SKM-1 (cell line): ENCODE measurements at regions not wholly inside any gene's neighbourhood (a gene's known extent, or its start where the extent isn't known, plus 50 kb on each side); places are given as distances from the start of the nearest gene placed in this dataset.
"Not testable (repeated sequence)": the region's sequence is repeated elsewhere in the genome, so short reads cannot be mapped to it uniquely, and the experiment has no call there.

Source experiments
- DNase-seq: peaks from one replicate; lab custom pipeline; 2025; ENCODE audit not compliant: unreplicated experiment; lab: John Stamatoyannopoulos, UW

DNA sequence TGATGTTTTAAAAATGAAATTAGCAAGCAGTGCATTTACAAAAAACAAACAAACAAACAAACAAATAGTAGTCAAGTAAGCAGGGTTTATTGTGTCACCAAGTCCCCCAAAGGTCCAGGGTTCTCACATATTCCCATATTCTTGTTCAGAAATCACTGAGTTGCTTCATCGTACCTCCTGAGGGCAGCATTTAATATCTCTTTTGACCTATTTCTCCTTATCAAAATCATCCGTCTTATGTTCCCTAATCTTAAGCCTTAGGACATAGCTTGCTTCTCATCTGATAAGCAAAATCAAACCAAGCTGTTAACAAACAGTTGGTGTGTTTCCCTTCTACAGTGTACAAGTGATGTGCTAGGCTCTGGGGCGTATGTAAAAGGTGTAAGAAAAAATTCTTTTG is 109.5 kb upstream of the MAN2A1 start:
- DNase-seq, result no peak

DNA sequence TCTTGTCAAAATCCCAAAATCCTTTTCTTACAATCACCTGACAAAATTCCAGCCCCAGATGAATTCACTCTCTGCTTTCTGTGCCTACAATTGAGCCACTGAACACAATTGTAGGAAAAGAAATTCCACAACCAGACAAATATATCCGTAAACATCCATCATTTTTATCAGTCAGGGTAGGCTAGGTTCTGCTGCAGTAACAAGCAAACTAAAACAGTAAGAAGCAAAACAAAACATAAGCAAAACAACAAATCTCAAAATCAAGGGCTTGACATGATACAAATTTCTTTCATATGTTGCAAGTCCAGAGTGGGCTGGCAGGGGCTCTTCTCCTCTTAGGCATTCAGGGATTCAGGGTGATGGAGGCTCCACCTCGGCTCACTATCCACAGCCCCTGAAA is 114.2 kb upstream of the MAN2A1 start:
- DNase-seq, result no peak

DNA sequence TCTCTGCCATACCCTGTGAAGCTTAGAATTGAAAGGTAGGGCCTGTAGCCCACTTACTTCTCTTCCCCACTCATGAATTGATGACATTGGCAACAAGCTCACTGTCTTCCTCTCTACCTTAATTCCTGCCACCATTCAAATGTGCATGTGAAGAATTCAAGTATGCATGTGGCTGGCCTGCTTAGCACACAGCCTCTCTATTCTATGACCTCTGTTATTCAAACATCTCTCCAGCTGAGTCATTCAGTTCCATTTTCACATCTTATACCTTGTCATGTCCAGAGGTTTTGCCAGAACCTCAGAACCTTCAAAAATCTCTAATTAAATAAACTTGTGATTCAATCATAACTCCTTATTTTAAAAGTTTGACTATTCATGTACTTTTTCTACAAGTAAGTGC is 114.7 kb upstream of the MAN2A1 start:
- DNase-seq, result no peak

DNA sequence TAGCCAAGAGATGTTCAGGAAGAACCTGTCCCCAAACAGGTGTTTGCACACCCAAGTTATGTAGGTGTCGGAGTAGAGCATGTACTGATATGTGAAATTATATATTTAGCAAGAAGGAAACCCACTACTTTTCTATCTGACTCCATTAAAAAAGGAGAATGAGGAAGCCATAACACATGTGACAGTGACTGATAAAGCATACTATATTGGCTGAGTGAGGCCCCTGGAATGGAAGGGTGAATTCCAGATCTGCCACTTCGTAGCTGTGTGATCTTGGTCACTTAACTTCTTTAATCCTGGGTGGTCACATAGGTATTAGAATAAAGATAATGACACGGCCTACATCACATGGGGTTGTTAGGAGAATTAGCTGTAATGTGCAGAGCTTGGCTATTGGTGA is 116.0 kb upstream of the MAN2A1 start:
- DNase-seq, result no peak

DNA sequence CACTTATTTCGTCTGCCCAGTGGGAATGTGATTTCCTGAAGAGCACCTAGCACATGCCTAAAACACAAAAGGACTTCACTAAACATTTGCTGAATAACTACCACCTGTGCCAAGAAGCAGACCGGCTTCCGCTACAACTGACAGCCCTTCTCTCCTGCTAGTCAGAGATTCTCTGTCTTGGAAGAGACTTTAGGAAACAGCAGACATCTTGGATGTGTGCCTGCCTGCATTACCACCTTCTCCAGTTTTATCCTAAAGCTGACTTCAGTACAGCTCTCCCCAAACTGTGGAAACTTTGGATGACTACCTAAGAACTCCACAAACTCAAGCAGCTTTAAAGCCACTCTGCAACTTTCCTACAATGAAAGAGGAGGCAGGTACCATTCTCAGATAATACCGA is 116.5 kb upstream of the MAN2A1 start:
- DNase-seq, result no peak

DNA sequence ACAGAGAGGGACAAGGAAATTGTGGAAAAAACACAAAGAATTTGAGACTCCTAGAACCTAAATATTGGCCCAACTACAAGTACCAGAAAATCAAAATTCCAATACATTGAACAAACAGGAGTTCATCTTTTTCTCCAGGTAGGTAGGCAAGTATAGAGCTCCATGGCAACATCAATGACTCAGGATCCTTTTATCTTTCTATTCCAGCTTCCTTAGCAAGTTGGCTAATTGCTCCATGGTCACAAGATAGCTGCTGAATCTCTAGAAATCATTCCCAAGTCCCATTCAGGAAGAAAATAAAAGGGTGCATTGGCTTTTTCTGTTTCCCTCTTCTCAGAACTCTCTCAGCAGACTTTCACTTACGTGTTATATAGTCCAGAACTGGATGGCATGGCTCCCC is 117.9 kb upstream of the MAN2A1 start:
- DNase-seq, result no peak

DNA sequence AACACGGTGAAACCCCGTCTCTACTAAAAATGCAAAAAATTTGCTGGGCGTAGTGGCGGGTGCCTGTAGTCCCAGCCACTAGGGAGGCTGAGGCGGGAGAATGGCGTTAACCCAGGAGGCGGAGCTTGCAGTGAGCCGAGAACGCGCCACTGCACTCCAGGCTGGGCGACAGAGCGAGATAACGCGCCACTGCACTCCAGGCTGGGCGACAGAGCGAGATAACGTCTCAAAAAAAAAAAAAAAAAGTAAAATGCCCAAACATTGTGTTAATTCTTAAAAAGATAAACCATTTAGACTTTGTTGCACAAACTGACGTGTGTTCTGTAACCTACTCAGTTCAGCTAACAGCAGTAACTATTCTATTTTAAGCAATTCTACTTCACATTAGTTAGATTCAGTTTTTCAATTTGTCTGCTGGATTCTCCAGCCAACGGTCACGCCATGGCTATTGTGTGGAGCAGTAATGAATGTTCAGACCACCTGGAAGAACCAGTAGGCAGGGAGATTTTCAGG is 119.3 kb upstream of the MAN2A1 start:
- DNase-seq, result no peak

DNA sequence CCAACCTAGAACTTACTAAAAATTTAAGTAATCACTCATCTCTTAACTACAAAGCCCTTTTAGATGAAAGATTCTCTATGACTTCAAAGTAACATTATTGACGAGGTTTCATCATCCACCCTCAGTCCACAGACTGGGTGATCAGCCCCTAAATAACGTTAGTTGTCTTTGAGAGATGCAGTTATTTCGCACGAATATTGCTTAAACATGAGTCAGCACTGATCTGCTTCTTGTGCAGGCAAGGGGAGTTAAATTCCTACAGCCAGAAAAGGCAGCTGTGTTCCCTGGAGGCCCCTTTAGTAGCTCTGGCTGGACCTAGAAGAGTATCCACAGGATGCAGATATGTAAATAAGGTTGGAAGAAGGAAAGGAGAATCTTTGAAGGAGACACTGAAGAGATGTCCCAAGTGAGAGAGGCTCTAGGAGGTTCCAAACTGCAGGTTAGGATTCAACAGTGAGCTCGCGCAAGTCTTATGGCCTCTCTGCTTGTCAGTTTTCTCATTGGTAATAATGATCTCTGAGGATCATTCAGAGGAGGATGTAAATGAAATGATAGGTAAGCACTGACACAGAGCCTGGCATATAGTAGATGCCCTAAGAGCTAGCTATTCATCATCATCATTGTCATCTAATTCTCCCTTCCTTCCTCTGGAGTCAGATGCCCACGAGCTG is 122.2 kb upstream of the MAN2A1 start:
- DNase-seq, result no peak

DNA sequence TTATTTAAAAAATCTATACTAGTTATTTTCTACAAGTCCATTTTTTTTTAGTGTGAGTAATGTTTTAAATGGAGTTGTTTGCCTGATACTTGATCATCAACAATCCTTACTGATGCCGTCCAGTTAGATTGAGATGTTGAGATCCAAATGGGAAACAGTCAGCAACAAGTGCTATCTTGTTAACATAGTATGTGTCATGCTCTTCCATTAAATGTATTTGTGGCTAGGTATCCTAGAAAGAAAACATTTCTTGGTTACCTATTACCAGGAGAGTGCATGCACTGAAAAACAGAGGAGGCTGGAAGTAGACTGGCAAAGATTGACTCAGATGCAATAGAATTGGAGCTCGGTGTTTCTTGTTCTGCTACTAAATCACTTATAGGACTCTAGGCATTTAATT is 123.4 kb upstream of the MAN2A1 start:
- DNase-seq, result no peak

DNA sequence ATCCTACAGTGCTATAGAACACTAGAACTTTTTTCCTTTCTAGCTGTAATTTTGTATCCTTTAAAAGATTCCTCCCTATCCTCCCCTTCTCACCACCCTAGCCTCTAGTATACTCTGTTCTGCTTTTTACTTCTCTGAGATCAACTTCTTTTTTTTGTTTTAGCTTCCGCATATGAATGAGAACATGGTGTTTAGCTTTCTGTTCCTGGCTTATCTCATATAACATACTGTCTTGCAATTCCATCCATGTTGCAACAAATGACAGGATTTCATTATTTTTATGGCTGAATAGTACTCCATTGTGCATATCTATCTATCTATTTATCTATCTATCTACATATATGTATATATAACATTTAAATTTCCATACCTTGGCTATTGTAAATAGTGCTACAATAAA is 126.0 kb upstream of the MAN2A1 start:
- no peak for DNase-seq

DNA sequence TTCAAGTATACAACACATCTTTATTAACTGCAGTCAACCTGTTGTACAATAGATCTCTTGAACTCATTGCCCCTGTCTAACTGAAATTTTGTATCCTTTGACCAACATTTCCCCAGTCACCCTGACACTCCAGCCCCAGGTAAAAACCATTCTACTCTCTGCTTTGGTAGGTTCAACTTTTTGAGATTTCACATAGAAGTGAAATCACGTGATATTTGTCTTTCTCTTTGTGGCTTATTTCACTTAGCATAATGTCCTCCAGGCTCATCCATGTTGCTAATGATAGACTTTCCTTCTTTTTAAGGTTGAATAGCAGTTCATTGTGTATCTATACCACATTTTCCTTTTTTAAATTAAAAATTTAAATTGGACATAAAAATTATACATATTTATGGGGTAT is 126.5 kb upstream of the MAN2A1 start:
- DNase-seq, result no peak

DNA sequence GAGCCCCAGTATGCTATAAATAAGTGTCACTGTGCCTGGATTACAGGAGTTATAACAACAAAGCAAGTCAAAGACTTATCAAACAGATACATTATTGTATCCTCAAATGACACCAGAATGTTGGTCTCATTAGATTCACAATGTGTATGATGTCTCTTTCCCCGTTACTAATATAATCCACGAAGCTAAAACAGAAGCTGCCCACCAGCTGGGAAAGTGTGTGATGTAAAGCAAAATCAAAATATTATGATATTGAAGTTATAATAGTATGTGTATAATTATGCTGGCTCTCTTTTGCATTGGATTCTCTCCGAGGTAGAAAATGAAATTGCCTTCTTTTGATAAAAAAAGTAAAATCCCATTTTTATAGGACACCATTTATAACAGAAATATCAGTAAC is 127.3 kb upstream of the MAN2A1 start:
- no peak for DNase-seq

DNA sequence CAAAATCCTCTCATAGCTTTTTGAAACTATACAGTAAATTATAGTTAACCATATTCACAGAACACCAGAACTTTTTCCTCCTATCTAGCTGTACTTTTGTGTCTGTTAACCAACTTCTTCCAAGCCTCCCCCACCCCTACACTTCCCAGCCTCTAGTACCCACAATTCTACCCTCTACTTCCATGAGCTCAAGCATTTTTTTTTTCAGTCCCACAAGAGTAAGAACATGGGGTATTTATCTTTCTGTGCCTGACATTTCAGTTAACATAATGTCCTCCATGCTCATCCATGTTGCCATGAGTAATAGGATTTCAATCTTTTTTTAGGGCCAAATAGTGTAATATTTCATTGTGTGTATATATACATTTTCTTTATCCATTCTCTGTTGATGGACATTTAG is 128.3 kb upstream of the MAN2A1 start:
- DNase-seq, result no peak

DNA sequence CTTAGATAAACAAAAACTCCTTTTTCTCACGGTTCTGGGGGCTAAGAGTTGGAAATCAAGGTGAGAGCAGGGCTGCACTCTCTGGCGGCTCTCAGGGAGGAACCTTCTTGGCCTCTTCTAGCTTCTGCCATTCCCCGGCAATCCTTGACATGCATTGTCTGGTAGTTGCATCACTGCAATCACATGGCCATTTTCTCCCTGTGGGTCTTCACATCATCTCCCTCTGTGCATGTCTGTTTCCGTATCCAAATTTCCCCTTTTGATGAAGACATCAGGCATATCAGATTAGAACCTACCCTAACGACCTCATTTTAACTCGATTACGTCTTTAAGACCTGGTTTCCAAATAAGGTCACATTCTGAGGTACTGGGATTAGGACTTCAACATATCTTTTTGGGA is 129.2 kb upstream of the MAN2A1 start:
- no peak for DNase-seq

DNA sequence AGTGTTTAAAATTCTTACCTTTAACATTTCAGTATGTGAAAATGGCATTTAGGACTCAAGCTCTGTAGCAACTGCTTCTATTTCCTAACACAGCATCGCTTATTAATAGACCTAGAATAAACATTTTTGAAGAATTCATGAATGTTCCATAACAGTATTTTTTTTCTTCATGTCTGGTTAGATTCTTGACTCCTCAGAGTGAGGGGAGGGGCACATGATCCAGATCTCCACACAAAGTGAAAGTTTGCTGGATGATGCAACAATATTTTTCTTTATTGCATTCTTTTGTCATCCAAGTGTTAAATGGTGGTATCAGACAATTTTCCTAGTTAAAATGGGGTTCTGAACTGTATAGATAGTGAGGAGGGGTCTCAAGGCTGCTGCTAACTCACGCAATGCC is 130.8 kb upstream of the MAN2A1 start:
- no peak for DNase-seq

DNA sequence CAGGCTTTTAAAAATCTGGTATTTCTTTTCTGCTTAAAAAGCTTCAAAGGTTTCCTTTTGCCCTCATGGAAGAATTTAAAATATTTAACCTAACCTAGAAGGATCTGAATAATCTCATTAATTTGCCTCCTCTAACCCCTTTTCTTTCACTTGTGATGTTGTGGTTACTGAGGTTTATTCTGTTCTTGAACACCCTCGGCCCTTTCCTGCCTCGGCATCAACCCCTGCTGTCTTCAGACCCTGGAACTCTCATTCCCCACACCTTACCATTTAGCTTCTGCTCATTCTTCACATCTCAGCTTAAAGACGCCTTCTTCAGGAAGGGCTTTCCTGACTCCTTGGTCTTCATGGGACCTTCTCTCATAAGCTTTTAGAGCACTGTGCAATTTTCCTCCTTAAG is 131.4 kb upstream of the MAN2A1 start:
- no peak for DNase-seq

DNA sequence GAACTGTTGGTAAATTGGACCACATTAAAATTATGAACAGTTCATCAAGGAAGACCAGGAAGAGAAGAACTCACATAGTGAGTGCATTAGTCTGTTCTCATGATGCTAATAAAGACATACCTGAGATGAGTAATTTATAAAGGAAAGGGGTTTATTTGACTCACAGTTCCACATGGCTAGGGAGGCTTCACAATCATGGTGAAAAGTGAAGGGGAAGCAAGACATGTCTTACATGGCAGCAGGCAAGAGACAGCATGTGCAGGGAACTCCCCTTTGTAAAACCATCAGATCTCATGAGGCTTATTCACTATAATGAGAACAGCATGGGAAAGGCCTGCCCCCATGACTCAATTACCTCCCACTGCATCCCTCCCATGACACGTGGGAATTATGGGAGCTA is 135.9 kb upstream of the MAN2A1 start:
- no peak for DNase-seq

DNA sequence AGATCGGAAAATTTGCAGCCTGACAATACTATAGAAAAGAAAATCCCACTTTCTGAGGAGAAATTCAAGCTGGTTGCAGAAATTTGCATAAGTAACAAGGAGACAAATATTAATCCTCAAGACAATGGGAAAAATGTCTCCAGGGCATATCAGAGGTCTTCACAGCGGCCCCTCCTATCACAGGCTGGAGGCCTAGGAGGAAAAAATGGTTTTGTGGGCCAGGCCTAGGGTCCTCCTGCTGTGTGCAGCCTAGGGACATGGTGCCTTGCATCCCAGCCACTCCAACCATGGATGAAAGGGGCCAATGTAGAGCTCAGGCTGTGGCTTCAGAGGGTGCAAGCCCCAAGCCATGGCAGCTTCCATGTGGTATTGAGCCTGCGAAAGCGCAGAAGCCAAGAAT is 138.5 kb upstream of the MAN2A1 start:
- DNase-seq, result not testable (repeated sequence)

DNA sequence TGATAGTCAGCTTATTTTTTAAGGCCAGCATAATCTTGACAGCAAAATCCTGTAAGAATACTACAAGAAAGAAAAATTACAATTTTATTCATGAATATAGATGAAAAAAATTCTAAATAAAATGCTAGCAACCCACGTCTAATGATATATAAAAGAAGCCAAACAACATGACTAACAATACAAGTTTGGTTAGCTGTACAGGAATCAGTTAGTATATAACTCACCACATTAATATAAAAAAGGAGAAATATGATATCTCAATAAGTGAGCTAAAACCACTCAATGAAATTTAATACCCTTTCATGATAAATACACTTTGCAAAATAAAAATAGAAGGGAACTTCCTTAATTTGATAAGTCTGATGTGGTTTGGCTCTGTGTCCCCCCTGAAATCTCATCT is 139.7 kb upstream of the MAN2A1 start:
- DNase-seq, result no peak

DNA sequence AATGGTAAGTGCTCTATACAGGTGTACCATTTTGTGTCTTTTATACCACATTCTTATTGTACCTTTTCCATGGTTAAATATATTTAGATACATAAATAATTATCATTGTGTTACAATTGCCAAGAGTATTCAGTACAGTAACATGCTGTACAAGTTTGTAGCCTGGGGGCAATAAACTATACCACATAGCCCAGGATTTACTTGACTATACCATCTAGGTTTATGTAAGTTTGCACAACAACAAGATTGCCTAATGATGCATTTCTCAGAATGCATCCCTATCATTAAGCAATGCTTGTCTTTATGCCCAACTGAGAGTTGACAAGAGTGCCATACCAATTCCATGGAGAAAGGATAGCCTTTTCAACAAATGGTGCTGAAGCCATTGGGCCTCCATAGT is 136.7 kb upstream of the PJA2 start:
- no peak for DNase-seq

DNA sequence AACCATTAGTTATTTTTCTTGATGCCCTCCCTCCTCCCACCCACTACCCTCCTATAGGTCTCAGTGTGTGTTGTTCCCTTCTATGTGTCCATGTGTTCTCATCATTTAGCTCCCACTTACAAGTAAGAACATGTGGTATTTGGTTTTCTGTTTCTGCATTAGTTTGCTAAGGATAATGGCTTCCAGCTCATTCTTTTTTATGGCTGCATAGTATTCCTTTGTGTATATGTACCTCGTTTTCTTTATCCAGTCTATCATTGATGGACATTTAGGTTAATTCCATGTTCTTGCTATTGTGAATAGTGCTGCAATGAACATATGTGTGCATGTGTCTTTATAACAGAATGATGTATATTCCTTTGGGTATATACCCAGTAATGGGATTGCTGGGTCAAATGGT is 135.1 kb upstream of the PJA2 start:
- DNase-seq, result not testable (repeated sequence)

DNA sequence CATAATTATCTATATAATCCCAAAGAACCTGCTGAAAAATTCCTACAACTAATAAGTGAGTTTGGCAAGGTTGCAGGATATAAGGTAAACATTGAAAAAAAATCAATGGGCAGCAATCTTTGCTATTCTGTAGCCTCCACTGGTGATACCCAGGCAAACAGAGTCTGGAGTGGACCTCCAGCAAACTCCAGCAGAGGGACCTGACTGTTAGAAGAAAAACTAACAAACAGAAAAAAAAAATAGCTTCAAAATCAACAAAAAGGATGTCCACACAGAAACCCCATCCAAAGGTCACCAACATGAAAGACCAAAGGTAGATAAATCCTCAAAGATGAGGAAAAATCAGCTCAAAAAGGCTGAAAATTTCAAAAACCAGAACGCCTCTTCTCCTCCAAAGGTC is 128.9 kb upstream of the PJA2 start:
- DNase-seq, result not testable (repeated sequence)

DNA sequence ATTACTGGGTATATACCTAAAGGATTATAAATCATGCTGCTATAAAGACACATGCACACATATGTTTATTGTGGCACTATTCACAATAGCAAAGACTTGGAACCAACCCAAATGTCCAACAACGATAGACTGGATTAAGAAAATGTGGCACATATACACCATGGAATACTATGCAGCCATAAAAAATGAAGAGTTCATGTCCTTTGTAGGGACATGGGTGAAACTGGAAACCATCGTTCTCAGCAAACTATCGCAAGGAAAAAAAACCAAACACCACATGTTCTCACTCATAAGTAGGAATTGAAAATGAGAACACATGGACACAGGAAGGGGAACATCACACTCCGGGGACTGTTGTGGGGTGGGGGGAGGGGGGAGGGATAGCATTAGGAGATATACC is 125.3 kb upstream of the PJA2 start:
- DNase-seq, result not testable (repeated sequence)
